GM21447 (cell line): ENCODE measurements at regions not wholly inside any gene's neighbourhood (a gene's known extent, or its start where the extent isn't known, plus 50 kb on each side); places are given as distances from the start of the nearest gene placed in this dataset.

Experiments
- ATAC-seq: cut with Tn5 transposase; IDR thresholded peaks from one replicate; pipeline ENCODE4 v1.9.1; 2021; ENCODE audit not compliant: unreplicated experiment

GRCh38 chr9:99282406-99282805 lies 60.3 kb downstream of the SEC61B start:
- ATAC-seq: no peak

- no peak for ATAC-seq
Measured at GRCh38 chr9:99285965-99286364, 63.9 kb downstream of the SEC61B start.

- ATAC-seq: no peak
Measured at GRCh38 chr9:99286536-99286935, 64.5 kb downstream of the SEC61B start.

- ATAC-seq: no peak
Measured at GRCh38 chr9:99287641-99288040, 65.6 kb downstream of the SEC61B start.

GRCh38 chr9:99288830-99289229 lies 66.7 kb downstream of the SEC61B start:
- ATAC-seq: no peak

DNA sequence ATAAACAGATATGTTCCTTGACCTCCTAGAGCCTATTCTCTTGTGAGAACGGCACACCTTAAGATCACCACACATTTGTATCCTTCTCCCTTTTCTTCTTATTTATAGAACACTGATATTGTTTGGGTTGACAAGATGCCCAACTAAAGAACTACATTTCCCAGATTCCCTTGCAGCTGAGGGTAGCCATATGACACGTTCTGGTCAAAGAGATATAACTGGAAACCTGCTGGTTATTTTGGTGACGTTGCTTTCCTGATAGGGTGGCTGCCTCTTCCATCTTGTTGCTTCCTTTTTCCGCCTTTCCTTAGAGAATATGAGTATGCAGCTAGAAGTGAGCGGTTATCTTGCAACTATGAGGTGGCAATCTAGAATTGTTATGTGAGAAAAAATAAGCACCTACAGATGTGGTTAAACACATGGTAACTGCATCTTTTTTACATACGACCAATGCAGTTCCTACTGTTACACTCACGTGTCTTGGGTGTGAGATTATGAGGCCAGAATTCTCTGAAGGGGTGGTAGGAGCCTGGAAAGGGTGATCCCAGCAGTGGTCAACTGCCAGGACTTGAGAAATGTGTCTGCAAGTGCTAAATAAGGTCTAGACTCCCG lies 72.9 kb downstream of the SEC61B start:
- no peak for ATAC-seq

- ATAC-seq: no peak
Measured at GRCh38 chr9:99296291-99296951, 74.3 kb downstream of the SEC61B start.

DNA sequence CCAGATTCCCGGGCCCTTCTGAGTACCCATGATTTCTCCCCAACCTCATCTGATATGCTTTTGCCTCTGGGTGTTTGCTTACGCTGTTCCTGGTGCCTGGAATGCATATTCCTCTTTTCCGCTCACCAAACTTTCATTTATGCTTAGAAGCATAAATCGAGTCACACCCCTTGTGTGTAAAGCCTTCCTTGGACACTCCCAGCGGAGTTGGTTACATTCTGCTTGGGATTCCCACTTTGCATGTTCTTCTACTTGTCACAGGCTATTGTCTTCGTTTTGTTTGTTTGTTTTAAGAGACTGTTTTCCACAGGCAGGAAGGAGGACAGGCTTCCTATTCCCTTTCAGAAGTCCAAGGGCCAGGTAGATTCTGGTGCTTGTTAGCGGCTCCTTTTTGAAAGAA lies 76.5 kb downstream of the SEC61B start:
- no peak for ATAC-seq

DNA sequence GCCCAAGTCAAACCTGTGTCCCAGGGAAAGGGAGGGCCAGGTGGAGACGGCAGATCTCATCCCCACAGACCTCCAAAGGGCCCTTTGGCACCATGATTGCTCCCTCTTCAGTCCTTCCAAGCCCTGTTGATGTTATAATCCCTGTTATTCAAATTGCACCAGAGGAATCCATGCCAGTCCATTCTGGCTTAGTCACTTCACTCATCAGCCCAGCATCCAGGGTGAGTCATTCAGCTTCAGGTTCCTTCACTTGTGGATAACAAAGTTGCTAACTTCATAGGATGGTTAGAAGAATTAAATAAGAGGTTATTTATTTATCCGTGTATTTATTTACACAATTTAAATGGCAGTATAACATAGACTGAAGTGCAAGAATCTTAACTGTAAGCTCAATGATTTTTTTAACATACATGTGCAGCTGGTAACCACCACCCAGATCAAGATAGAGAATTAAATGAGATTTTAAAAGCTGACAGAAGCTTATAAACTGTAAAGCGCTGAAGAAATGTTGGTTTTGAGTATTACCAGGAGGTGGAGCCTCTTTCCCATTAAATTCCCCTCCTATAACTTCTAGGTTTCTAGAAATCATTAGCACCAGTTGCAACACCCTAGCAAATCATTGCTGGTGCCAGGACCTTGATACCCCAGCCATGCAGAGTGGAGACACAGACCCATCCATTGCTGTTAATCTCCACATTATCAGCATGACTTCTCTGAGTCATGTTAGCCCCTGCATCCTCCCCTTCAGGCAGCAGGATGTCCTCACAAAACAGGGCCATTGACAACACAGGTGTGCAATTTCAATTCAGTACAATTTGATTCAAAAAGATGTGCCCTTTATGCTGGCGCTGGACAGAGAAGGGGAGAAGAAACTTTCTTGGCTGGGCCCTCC lies 77.4 kb downstream of the SEC61B start:
- ATAC-seq: no peak

GRCh38 chr9:99300103-99300439 lies 78.0 kb downstream of the SEC61B start:
- ATAC-seq: no peak

- ATAC-seq: no peak
Measured at GRCh38 chr9:99300603-99301002, 78.5 kb downstream of the SEC61B start.

DNA sequence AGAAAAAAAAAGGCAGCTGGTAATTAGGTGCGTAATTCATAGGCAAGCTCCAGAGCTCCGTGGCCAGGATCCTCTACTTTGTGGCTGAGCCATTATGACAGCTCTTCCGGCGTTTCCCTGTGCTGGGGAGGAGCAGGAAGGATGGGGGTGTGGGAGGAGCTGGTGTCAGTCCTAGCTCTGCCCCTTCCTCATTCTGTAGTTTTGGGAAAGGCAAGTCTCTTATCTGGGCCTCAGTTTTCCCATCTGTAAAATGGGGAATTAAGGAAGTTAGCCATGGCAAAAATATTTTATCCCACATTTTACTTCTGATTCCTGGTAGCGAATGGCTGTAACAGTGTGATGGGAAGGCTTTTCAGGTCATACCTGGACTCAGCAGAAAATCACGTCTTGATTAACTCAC lies 81.1 kb downstream of the SEC61B start:
- no peak for ATAC-seq

DNA sequence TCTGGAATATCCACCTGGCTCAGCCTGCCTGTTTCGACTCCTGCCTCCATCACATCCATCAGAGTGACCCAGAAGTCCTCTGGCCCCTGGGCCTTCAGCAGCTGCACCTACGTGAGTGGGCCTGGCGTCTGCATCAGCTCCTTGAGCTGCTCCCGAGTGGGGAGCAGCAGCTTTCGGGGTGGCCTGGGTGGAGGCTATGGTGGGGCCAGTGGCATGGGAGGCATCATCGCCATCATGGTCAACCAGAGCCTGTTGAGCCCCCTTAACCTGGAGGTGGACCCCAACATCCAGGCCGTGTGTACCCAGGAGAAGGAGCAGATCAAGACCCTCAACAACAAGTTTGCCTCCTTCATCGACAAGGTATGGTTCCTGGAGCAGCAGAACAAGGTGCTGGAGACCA lies 83.0 kb downstream of the SEC61B start:
- no peak for ATAC-seq

DNA sequence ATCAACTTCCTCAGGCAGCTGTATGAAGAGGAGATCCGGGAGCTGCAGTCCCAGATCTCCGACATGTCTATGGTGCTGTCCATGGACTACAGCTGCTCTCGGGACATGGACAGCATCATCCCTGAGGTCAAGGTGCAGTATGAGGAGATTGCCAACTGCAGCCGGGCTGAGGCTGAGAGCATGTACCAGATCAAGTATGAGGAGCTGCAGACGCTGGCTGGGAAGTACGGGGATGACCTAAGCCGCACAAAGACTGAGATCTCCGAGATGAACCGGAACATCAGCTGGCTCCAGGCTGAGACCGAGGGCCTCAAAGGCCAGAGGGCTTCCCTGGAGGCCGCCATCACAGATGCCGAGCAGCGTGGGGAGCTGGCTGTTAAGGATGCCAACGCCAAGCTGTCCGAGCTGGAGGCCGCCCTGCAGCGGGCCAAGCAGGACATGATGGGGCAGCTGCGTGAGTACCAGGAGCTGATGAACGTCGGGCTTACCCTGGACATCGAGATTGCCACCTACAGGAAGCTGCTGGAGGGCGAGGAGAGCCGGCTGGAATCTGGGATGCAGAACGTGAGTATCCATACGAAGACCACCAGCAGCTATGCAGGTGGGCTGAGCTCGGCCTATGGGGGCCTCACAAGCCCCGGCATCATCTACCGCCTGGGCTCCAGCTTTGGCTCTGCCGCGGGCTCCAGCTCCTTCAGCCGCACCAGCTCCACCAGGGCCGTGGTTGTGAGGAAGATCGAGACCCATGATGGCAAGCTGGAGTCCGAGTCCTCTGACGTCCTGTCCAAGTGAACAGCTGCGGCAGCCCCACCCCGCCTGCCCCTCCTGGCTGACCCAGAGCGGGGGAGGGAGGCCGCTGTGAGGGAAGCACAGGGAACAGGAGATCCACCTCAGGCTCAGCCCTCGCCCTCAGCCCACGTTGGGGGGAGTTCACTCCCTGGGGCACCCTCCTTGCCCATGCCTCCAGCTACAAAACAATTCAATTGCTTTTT lies 84.0 kb downstream of the SEC61B start:
- ATAC-seq: no peak

DNA sequence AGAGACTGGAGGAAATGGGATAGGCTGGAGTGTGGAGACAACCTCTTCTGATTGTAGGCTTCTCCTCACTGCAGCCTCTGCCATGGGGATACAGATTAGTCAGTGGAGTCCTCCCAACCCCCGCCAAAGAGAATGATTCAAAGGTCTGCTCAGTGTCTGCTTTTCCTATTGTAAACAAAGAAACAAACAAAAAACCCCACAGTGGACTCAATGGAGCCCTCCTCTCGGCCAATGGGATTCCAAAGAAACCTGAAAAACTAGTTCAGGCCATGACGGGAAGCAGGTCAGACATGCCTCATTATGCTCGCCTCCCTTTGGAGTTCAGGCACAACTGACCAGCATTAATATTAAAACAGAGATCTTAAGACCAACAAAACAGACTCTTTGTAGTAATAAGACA lies 85.8 kb downstream of the SEC61B start:
- ATAC-seq: no peak

- ATAC-seq: no peak
Measured at GRCh38 chr9:99309141-99309939, 87.3 kb downstream of the SEC61B start.

- ATAC-seq: no peak
Measured at GRCh38 chr9:99312736-99313135, 90.7 kb downstream of the SEC61B start.

DNA sequence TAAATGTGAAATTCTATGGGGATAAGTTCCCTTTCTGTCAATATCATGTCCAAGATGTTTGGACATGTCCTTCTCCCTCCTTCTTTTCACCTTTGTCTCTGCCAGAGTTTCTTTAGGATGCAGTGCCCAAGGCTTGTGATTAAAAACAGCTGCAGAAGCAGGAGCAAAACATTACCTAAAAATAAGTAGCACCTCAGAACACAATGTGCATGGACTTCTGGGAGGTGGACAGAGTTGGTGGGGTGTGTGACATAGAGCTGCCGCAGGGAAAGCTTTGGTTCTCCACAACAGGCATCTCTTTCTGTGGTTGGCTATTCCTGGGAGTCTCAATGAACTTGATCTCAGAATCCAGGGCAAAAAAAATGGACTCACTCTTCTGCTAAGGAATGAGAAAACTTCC lies 97.0 kb downstream of the SEC61B start:
- no peak for ATAC-seq

DNA sequence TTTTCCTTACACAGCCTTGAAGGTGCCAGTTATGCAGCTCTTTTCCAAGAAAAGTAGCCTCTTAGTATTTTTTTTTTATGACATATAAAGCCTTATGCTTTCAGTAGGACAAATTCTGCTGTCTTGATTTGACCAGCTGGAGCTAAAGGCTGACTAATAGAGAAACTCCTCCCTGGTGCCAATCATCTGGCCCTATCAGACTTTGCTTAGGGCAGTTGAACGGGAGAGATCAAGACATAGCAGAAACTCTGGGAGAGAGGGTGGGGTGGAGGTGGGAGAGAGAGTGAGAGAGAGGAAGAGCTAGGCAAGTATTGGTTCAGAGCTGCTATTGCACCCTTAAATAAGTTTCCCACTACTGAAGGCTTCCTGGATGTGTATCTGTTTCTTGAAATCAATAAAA lies 100.2 kb downstream of the SEC61B start:
- ATAC-seq: no peak
